ENCODE measurements at regions not wholly inside any gene's neighbourhood (a gene's known extent, or its start where the extent isn't known, plus 50 kb on each side); places are given as distances from the start of the nearest gene placed in this dataset.

- TF ChIP-seq CTCF (IDR thresholded peaks at IDR 0.05; ENCODE audit: low read depth, low read length), result no peak
- no peak overlapping the region for H3K27ac ChIP-seq
- DNase-seq (ENCODE audit: low read depth in 1 of 2, low spot score in 1 of 2), result no peak
Measured at GRCh38 chr6:167396659-167397490, 72.0 kb downstream of the TTLL2 start.

GRCh38 chr6:167397712-167398111 is 72.8 kb downstream of the TTLL2 start:
- no peak overlapping the region for H3K4me3 ChIP-seq
- DNase-seq (ENCODE audit: low read depth in 1 of 2, low spot score in 1 of 2), result no peak
- no peaks in the 10 kb centered on the region for H3K36me3 ChIP-seq
- H3K27ac ChIP-seq, result no peak overlapping the region
- H3K9me3 ChIP-seq (ENCODE audit: low read depth), result no peaks in the 10 kb centered on the region
- H3K4me1 ChIP-seq (ENCODE audit: low read depth), result no peaks in the 10 kb centered on the region
- no peak for TF ChIP-seq CTCF (IDR thresholded peaks at IDR 0.05; ENCODE audit: low read depth, low read length)
- H3K27me3 ChIP-seq, result no peaks in the 10 kb centered on the region

More at GRCh38 chr6:167396659-167397490, 72.0 kb downstream of the TTLL2 start:
- Histone ChIP-seq H3K9me3 (ENCODE audit: low read depth) (no peaks in the 10 kb centered on the region), H3K4me3 (no peak overlapping the region), H3K27me3 (no peaks in the 10 kb centered on the region), H3K4me1 (ENCODE audit: low read depth) (no peaks in the 10 kb centered on the region), H3K36me3 (no peaks in the 10 kb centered on the region)

GRCh38 chr6:167398214-167399050 is 73.5 kb downstream of the TTLL2 start:
- Histone ChIP-seq H3K27me3 (no peaks in the 10 kb centered on the region), H3K4me3 (no peak overlapping the region), H3K36me3 (no peaks in the 10 kb centered on the region), H3K27ac (no peak overlapping the region), H3K9me3 (ENCODE audit: low read depth) (no peaks in the 10 kb centered on the region), H3K4me1 (ENCODE audit: low read depth) (no peaks in the 10 kb centered on the region)
- DNase-seq (ENCODE audit: low read depth in 1 of 2, low spot score in 1 of 2), result no peak
- TF ChIP-seq CTCF (IDR thresholded peaks at IDR 0.05; ENCODE audit: low read depth, low read length), result no peak

GRCh38 chr6:167399051-167399387 is 74.1 kb downstream of the TTLL2 start:
- no peak for DNase-seq (ENCODE audit: low read depth in 1 of 2, low spot score in 1 of 2)
- H3K9me3 ChIP-seq (ENCODE audit: low read depth), result no peaks in the 10 kb centered on the region

GRCh38 chr6:167399599-167399998 is 74.7 kb downstream of the TTLL2 start:
- Histone ChIP-seq H3K9me3 (ENCODE audit: low read depth) (no peaks in the 10 kb centered on the region), H3K4me1 (ENCODE audit: low read depth) (no peaks in the 10 kb centered on the region), H3K27me3 (no peaks in the 10 kb centered on the region), H3K36me3 (no peaks in the 10 kb centered on the region), H3K4me3 (no peak overlapping the region), H3K27ac (no peak overlapping the region)
- no peak for DNase-seq (ENCODE audit: low read depth in 1 of 2, low spot score in 1 of 2)
- no peak for TF ChIP-seq CTCF (IDR thresholded peaks at IDR 0.05; ENCODE audit: low read depth, low read length)

More at GRCh38 chr6:167399051-167399387, 74.1 kb downstream of the TTLL2 start:
- H3K36me3 ChIP-seq, result no peaks in the 10 kb centered on the region
- no peak overlapping the region for H3K27ac ChIP-seq
- H3K27me3 ChIP-seq, result no peaks in the 10 kb centered on the region
- no peak for TF ChIP-seq CTCF (IDR thresholded peaks at IDR 0.05; ENCODE audit: low read depth, low read length)
- H3K4me3 ChIP-seq, result no peak overlapping the region
- H3K4me1 ChIP-seq (ENCODE audit: low read depth), result no peaks in the 10 kb centered on the region

Measured in cardiac muscle cell (in vitro differentiated cells and primary cell).